OCI-LY1 (cell line): ENCODE measurements at regions not wholly inside any gene's neighbourhood (a gene's known extent, or its start where the extent isn't known, plus 50 kb on each side); places are given as distances from the start of the nearest gene placed in this dataset.

Experiments used
- H2AFZ ChIP-seq: fragments of 200-600 bp; sonication (generic), shearing (Covaris generic); 2 replicates; pipeline ENCODE4 v1.6.0; 2014; ENCODE audit warnings: antibody characterized with exemption, mild to moderate bottlenecking, low read length
- H3F3A ChIP-seq: fragments of 200-600 bp; sonication (generic), shearing (Covaris generic); 2 replicates; pipeline ENCODE4 v1.6.0; 2014; ENCODE audit warnings: mild to moderate bottlenecking, antibody characterized with exemption, low read length, moderate library complexity; ENCODE audit not compliant: insufficient read depth
- H3K27ac ChIP-seq: fragments of 200-600 bp; sonication (generic); 2 replicates; pipeline ENCODE4 v1.5.1; 2014; ENCODE audit warnings: low read length, mixed run types, mild to moderate bottlenecking, low read depth; ENCODE audit not compliant: poor library complexity, severe bottlenecking
- H3K27me3 ChIP-seq: fragments of 200-600 bp; sonication (generic); 2 replicates; pipeline ENCODE4 v1.6.0; 2014; ENCODE audit warnings: antibody characterized with exemption, mild to moderate bottlenecking, low read length, moderate library complexity; ENCODE audit not compliant: insufficient read depth
- H3K36me3 ChIP-seq: fragments of 200-600 bp; sonication (generic); 2 replicates; pipeline ENCODE4 v1.6.1; 2014; ENCODE audit warnings: mild to moderate bottlenecking, antibody characterized with exemption, low read length, moderate library complexity, mixed read lengths; ENCODE audit not compliant: insufficient read depth
- H3K4me1 ChIP-seq: fragments of 200-600 bp; sonication (generic); 2 replicates; pipeline ENCODE4 v1.5.1; 2014; ENCODE audit warnings: mild to moderate bottlenecking, low read length, moderate library complexity; ENCODE audit not compliant: insufficient read depth, severe bottlenecking
- H3K4me2 ChIP-seq: fragments of 200-600 bp; sonication (generic), shearing (Covaris generic); 2 replicates; pipeline ENCODE4 v1.6.1; 2014; ENCODE audit warnings: low read length
- H3K4me3 ChIP-seq: fragments of 200-600 bp; sonication (generic); 2 replicates; pipeline ENCODE4 v1.5.1; 2014; ENCODE audit warnings: low read length, low read depth, mild to moderate bottlenecking, mixed read lengths; ENCODE audit not compliant: poor library complexity, severe bottlenecking
- H3K79me2 ChIP-seq: fragments of 200-600 bp; shearing (Covaris generic); 2 replicates; pipeline ENCODE4 v1.6.1; 2016; ENCODE audit warnings: mixed run types, low read length, mixed read lengths; ENCODE audit not compliant: insufficient read depth
- H3K9ac ChIP-seq: fragments of 200-600 bp; sonication (generic), shearing (Covaris generic); 2 replicates; pipeline ENCODE4 v1.6.1; 2014; ENCODE audit warnings: mild to moderate bottlenecking, low read length, mixed read lengths
- H3K9me2 ChIP-seq: fragments of 200-600 bp; sonication (generic), shearing (Covaris generic); 2 replicates; pipeline ENCODE4 v1.6.1; 2014; ENCODE audit warnings: low read depth, mild to moderate bottlenecking, low read length, mixed read lengths
- H3K9me3 ChIP-seq: fragments of 200-600 bp; shearing (Covaris generic); 2 replicates; pipeline ENCODE4 v1.6.1; 2014; ENCODE audit warnings: low read length, mixed read lengths
- H4K20me1 ChIP-seq: fragments of 200-600 bp; sonication (generic), shearing (Covaris generic); 2 replicates; pipeline ENCODE4 v1.6.0; 2016; ENCODE audit warnings: mild to moderate bottlenecking, low read length; ENCODE audit not compliant: insufficient read depth
- CTCF ChIP-seq: fragments of 200-600 bp; sonication (generic), shearing (Covaris generic); IDR thresholded peaks from 2 replicates; pipeline ENCODE4 v1.5.1; 2017; ENCODE audit warnings: mild to moderate bottlenecking, antibody characterized with exemption, low read length, moderate library complexity, mixed read lengths
- EZH2 ChIP-seq: fragments of 200-600 bp; sonication (generic), shearing (Covaris generic); IDR thresholded peaks from 2 replicates; pipeline ENCODE4 v1.8.0; 2017; ENCODE audit warnings: borderline replicate concordance, mixed run types, mild to moderate bottlenecking, antibody characterized with exemption, low read length, moderate library complexity, mixed read lengths

GRCh38 chr14:99080306-99080705 lies 191.7 kb downstream of the BCL11B start:
- Histone ChIP-seq H3K79me2 (no peaks in the 10 kb centered on the region), H3K9me3 (no peaks in the 10 kb centered on the region), H2AFZ (no peak overlapping the region), H3K4me3 (no peak overlapping the region), H4K20me1 (no peaks in the 10 kb centered on the region), H3K27ac (no peak overlapping the region), H3K27me3 (0 out of 2 replicates have a peak, but pooled peaks cover 3% of the 10 kb centered on the region), H3K9ac (no peak overlapping the region), H3K4me1 (no peaks in the 10 kb centered on the region), H3K4me2 (no peak overlapping the region), H3F3A (no peaks in the 10 kb centered on the region), H3K9me2 (no peaks in the 10 kb centered on the region), H3K36me3 (no peaks in the 10 kb centered on the region)
- TF ChIP-seq EZH2 (no peak), CTCF (no peak)

DNA sequence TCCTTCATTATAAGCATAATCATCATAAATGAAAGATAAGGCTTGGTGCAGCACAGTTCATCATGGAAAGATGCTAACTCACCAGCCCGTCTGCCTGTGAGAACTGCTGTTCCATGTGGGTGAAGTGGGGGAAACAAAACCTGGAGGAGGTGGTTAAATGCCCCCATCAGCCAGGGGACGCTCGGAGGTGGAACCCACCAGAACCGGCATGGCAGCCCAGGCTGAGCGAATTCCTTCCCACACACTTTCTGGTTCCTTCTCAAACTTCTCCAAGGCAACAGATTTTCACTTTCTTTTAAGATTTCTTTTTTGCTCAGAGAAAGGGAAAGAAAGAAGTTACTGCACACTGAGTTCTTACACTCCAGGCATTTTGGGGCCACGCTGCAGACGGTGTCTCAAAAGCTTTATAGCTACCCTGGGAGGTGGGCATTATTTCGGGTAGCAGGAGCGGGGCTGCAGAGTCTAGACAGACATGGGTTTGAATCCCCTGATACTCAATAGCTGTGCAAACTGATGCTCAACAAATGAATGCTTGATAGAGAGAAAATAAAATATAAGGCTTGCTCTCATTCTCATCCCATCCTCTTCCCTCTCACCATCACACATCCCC lies 190.7 kb downstream of the BCL11B start:
- H3K79me2 ChIP-seq: no peaks in the 10 kb centered on the region
- no peaks in the 10 kb centered on the region for H3K4me1 ChIP-seq
- no peak overlapping the region for H3K9ac ChIP-seq
- no peak for TF ChIP-seq EZH2
- no peak for TF ChIP-seq CTCF
- no peak overlapping the region for H3K4me3 ChIP-seq
- H3K27me3 ChIP-seq: 0 out of 2 replicates have a peak, but pooled peaks cover 3% of the 10 kb centered on the region
- no peak overlapping the region for H2AFZ ChIP-seq
- H3K36me3 ChIP-seq: no peaks in the 10 kb centered on the region
- no peaks in the 10 kb centered on the region for H3K9me3 ChIP-seq
- no peak overlapping the region for H3K27ac ChIP-seq
- no peak overlapping the region for H3K4me2 ChIP-seq
- H3K9me2 ChIP-seq: no peaks in the 10 kb centered on the region
- H4K20me1 ChIP-seq: no peaks in the 10 kb centered on the region
- H3F3A ChIP-seq: no peaks in the 10 kb centered on the region

GRCh38 chr14:99081880-99082279 lies 190.1 kb downstream of the BCL11B start:
- TF ChIP-seq EZH2: no peak
- TF ChIP-seq CTCF: no peak
- no peaks in the 10 kb centered on the region for H3K9me3 ChIP-seq

More at GRCh38 chr14:99081880-99082279, 190.1 kb downstream of the BCL11B start:
- no peaks in the 10 kb centered on the region for H3K36me3 ChIP-seq
- no peaks in the 10 kb centered on the region for H4K20me1 ChIP-seq
- no peaks in the 10 kb centered on the region for H3F3A ChIP-seq
- no peak overlapping the region for H3K4me3 ChIP-seq
- no peak overlapping the region for H3K9ac ChIP-seq
- H3K9me2 ChIP-seq: no peaks in the 10 kb centered on the region
- H3K27me3 ChIP-seq: 0 out of 2 replicates have a peak, but pooled peaks cover 3% of the 10 kb centered on the region
- no peak overlapping the region for H3K27ac ChIP-seq
- H2AFZ ChIP-seq: no peak overlapping the region
- H3K4me2 ChIP-seq: no peak overlapping the region
- no peaks in the 10 kb centered on the region for H3K4me1 ChIP-seq
- no peaks in the 10 kb centered on the region for H3K79me2 ChIP-seq
